Fibroblast of skin of back (primary cell): ENCODE measurements at regions not wholly inside any gene's neighbourhood (a gene's known extent, or its start where the extent isn't known, plus 50 kb on each side); places are given as distances from the start of the nearest gene placed in this dataset.

Experiments
- DNase-seq: peaks from one replicate; pipeline ENCODE4 v3.0.0-alpha.2; 2013

DNA sequence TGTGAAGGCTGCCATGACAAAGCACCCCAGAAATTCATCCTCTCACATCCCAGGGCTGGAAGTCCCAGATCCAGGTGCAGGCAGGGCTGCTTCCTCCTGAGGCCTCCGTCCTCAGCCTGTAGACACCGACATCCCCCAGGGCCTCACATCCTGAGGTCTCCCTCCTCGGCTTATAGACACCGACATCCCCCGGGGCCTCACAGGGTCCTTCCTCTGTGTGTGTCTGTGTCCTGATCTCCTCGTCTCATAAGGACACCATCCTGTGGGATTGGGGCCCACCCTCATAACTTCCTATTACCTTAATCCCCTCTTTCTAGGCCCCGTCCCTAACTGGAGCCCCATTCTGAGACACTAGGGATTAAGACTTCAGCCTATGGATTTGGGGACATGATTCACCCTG lies 92.0 kb upstream of the SNTG2 start:
- no peak for DNase-seq

DNA sequence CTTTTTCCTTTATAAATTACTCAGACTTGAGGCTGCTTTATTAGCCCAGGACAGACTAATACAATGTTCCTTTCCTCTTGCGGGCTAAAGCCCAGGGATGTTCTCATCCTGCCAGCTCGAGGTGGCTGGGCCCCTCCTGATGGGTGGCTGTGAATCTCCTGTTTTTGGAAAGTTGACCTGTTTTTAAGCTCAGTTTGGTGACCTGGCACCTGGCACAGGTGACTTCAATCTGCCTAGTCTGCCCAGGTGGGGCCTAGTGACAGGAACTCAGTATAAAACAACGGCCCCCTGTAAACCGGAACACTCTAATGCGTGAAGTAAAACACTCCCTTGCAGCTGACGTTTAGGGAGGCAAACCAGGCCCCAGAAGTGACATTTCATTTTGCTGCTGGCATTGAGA lies 92.7 kb upstream of the SNTG2 start:
- no peak for DNase-seq

DNA sequence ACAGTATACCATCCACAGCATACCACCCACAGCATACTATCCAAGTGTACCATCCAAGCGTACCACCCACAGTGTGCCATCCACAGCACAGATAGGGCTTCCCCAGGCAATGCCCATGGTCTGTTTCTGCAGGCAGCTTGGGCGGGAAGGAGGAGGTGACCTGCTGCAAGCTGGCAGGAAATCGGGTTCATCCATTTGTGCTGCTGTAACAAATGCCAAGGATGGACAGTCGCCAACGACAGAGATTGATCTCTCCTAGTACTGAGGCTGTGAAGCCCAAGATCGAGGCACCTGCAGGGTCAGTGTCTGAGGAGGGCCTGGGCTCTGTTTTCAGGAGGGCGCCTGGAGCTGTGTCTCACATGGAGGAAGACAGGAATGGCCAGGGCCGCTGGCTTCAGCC lies 93.6 kb upstream of the SNTG2 start:
- DNase-seq = no peak

DNA sequence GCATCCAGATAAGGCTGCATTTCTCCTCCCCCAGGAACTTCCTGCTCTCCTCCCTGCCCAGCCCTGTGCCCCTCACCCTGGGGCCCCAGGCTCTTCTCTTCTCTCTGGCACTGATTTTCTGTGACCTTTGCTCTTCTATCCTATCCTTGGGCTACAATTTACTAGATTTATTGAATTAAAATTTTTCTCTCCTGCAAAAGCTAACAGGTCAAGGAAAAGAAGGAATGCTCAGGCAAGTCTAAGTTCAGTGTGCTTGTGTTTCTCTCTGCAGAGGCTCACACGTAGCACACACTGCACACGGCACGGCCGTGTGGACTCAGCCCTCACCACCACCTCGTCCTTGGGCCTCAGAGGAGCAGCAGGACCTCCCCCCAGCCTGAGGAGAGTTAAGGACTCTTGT lies 94.2 kb upstream of the SNTG2 start:
- DNase-seq = no peak

DNA sequence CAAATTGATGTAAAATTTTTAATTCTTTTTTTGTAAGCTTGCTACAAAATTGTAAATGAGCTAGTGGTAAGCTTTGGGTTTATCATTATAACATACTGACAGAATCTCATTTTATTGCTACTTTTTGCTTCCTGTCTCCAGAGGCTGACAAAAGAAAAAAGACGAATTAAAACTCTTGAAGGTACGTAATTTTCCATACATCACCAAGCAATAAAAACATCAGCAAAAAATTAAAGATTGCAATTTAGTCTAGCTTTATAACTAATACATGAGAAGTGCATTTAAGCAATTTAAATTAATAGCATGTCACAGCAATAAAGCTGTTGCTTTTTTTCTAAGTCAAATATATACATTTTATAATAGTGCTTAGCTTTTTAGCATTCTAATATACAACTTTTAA lies 94.6 kb upstream of the SNTG2 start:
- DNase-seq = no peak

DNA sequence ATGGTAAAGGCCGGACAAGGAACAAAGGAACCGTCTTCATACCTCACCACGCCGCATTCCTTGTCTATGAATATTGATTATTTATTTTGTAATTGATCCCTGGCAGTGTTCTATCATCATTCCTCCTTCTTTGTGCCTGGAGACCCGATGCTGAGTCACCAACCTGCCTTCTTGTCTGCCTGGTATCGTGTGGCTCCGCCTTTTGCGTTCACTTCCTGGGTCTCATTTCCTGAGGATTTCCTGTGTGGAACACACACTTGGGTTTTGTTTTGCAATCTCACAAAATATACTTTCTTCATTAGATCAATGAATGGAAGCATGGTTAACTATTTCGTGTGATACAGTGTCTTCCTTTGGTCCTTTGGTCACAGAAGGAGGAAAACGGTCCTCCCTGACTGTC lies 95.5 kb upstream of the SNTG2 start:
- no peak for DNase-seq

DNA sequence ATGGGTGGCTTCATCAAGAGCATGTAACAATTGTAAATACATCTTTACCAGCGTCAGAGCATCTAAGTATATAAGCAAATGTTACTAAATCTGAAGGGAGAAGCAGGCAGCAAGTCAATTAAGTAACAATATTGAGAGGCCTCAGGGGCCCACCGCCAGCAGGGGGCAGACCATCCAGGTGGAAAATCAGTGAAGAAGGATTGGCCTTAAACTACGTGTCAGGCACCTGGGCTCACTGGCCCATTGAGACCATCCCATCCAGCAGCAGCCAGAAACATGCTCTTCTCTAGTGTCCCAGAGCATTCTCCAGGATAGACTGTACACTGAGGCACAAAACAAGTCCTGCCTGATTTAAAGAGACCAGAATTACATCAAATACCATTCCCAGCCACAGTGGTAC lies 96.2 kb upstream of the SNTG2 start:
- peak; percentile 18 for DNase-seq

DNA sequence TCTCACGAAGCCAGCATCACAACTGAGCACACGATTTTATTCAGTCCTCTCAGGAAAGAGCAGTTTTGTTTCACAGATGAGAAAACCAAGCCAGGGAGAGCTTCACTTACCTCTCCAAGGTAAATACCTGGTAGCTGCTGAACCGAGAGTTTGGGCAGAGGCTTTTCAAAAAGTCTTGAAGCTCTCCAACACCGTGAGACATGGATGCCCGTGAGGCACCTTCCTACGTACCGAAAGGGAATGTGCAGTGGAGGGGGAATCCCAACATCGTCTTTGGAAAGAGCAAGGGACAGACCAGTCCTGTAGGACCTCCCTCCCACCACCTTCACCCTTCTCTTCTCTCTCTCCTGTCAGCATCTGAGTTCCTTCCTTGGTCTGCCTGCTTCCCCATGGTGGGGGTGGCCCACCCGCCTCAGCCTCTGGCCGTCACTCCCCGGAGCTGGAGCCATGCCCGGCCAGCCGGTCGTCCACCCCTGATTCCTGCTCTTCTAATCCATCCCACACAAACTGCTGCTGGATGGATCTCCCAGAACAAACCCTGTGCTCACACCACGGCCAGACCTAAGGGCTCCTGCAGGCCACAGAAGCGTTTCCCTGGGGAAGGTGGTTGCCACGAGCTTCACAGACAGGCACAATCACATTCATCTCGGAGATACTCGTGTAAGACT lies 97.3 kb upstream of the SNTG2 start:
- DNase-seq = no peak

DNA sequence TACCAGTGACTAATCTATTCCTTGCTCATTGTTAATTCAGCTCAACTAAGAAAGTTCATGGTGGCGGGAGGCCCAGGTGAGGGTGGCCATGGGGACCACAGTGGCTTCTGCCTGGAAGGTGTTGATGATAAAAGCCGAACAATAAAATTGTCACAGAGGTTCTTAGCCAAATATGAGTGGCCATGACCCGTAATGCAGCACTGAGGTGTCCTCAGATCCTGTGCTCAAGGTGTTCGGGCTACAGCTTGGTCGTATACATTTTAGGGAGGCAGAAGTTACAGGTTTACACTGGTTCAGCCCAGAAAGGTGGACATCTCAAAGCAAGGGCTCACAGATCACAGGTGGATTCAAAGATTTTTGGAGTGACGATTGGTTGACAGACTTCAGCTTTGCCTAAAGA lies 98.5 kb upstream of the SNTG2 start:
- no peak for DNase-seq

DNA sequence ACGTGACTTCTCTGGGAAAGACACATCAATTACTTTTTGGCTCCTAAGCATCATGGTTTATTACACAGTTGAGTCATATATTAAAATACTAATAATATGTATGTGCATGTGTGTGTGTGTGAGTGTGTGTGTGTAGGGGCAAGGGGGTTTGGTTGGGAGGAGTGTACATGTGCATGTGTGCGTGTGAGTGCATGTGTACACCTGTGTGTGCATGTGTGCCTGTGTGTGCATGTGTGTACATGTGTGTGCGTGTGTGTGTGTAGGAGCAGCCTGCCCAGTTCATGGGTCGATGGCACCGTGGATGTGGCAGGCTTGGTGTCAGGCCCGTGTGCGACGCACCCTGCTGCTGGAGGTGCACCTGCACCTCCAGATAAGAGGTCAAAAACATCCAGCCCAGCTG lies 99.0 kb upstream of the SNTG2 start:
- DNase-seq = no peak

DNA sequence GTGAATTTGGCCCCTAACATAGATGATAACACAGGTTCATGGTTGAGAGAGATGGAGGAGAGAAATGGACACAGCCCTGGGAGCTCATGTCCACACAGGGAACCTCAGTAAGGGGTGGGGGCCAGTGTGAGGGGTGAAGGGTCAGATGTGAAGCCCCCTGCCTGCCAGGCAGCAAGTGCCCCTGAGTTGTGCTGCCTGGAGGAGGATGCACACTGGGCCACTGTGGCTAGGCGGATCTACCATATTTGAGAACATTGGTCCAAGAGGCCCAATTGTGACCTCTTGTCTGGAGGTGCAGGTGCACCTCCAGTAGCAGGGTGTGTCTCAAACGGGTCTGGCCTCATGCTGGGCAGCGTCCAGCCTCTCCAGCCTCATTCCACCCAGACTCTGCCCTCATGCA lies 99.6 kb upstream of the SNTG2 start:
- no peak for DNase-seq

DNA sequence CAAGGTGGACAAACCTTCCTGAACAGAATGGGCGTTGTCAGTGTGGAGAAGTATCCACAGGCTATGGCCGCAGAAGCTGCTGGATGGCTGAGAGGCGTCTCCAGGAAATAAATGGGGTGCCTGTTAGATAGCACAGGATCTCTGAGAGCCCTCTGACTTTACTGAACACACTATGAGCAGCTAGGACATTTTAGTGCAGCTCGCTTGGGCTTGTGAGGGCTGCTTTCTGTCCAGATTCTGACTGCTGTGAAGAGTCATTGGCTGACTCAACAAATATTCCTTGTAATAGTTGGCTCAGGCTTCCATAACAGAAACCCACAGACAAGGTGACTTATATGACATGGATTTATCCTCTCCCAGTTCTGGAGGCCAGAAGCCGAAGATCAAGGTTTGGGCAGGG lies 100.2 kb upstream of the SNTG2 start:
- DNase-seq = no peak

DNA sequence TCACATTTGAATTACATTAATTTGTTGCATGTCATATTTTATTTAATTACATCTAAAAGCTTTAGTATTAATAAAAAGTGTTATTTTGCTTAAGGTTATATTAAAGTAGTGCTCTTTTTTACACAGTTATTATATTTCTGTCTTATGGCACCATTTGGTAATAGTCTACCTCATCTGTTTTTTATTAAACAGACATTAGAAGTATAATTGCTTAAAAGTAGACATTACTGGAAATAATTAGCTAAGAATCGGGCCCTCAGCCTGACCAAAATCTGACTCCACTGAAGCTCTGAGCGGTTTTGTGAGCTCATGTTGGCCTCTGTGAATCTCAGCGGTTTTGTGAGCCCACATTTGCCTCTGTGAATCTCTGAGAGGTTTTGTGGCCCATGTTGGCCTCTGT lies 102.5 kb upstream of the SNTG2 start:
- DNase-seq = no peak

DNA sequence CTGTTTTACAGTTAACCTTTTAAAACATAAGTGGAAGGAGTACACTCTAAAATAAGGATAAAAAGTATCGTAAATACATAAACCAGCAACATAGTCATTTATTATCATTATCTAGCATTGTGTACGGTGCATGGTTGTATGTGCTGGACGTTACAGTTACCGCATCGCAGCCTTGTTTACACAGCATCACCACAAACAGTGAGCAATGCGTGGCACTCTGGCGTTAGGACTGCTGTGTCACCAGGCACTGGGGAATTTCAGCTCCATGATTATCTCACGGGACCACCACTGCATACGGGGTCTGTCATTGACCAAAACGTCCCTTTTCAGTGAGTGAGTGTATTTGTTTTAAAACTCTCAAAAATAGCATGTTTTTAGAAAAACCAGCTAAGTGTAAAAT lies 103.0 kb upstream of the SNTG2 start:
- no peak for DNase-seq

DNA sequence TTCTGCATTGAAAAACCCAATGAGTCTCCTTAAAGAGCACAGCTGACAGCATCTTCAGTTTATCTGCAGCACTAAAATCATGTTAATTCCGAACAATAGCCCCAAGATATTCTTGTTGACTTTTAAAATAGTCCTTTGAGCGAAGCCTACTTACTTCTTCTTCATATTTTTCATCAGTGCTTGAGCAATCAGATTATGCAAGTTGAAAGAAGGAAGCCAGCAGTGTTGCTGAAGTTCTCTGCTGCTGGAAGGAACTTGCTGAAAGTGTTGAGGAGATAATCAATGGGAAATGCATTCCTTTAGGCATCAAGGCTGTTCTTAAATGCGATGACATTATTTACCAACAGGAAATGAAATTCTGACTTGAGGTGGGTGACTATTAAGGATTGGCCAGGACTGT lies 105.9 kb upstream of the SNTG2 start:
- no peak for DNase-seq

DNA sequence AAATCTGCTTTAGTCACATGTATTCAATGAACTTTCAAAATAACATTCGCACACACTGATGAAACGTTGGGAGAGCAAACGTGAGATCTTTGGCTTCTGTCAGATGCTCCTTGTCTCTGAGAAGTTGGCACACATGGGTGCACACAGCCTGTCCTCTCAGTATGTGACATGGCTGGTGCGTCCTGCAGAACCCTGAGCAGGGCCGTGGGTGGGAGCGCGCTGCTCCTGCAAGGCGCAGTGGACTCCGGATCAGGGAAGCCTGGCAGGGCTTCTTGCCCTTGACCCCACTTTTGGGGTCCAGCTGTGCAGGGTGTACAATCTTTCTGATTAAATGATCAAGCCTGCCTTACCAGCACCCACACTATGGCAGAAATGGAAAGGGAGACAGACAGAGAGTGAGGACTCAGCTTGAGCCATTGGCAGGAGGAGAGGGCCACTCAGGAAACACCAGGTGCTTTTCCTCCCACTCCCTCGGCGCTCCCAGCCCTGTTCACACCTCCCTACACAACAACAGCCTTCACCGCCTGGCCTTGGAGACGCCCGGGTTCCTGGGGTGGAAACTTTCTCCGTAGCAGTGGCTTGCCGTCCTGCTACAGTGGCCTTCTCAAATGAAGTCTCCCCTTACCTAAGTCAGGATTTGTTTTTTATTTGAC lies 108.4 kb upstream of the SNTG2 start:
- no peak for DNase-seq

DNA sequence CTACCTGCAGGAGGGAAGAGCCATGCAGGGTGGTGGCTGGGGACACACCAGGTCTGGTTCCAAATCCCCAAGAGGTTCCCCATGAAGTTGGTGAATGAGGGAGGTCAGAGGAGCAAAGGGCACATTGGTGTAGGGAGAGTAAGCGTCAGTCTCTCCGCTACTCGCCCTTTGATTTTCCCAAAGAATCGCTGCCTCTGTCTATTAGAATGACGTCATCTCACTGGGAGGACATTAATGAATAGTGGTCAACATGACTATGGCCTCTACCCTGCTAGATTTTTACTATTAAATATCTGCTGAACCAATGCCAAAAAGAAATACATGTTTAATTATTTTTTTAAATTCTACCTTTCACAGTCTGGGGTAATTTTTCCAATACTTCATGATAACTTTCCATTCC lies 109.6 kb upstream of the SNTG2 start:
- DNase-seq = no peak

DNA sequence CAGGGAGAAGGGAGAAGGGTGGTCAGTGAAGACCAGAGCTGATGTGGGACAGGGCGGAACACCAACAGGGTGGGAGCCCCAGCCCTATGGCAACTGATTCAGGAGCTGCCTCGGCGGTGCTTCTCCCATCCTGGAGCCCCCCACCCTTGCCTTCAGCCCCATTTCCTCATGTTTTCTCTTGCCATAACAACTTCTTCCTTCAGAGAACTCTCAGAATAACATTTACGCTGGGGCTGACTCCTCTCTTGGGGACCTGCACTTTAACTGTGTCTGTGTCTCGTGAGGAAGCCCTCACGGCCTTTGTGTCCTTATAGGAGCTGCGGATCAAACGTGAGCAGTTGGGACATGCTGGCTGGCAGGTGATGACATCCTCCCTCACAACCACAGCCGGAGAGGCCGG lies 116.4 kb upstream of the SNTG2 start:
- no peak for DNase-seq

DNA sequence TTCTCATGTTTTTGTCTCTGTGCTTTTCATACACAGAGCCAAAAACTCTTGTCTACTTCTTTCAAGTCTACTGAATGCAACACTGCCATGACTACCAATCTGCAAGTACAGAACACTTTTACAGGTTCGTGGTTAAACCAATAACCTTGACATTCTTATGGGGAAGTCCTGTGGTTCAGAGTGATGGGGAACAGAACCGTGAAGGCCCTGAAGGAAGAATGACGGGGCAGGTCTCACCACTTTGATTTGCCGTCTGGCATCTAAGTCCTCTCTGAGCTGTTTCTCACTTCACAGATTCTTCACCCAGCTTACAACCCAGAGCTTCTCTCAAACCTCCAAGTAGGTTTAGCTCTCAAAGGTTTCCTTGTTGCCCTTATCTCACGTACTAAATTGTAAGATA lies 117.5 kb upstream of the SNTG2 start:
- DNase-seq = no peak

DNA sequence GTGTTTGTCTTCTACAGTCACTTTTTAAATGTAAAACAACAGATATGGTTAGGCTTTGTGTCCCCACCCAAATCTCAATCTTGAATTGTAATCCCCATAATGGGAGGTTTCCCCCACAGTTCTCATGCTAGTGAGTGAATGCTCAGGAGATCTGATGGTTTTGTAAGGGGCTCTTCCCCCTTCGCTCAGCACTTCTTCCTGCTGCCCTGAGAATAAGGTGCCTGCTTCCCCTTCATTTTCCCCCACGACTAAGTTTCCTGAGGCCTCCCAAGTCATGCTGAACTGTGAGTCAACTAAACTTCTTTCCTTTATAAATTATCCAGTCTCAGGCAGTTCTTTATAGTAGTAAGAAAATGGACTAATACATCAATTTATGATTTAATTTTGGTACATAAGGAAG lies 118.0 kb upstream of the SNTG2 start:
- DNase-seq = no peak

DNA sequence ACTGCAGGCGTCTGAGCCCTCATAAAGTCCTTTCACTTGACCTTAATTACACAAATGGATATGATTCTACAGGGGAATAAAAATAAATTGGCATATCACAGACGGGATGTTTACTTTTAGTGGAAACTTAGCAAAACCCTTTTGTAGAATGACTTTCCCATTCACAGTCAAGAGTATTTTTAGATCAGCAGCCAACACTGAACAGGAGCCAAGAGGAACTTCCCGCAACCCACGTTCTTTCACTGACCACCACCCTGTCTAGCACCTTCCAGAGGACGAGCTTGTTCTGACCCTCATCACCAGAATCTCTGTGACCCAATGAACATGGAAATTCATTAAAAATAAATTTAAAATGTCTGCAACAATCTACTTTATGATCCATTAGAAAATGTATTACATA lies 119.0 kb upstream of the SNTG2 start:
- no peak for DNase-seq

DNA sequence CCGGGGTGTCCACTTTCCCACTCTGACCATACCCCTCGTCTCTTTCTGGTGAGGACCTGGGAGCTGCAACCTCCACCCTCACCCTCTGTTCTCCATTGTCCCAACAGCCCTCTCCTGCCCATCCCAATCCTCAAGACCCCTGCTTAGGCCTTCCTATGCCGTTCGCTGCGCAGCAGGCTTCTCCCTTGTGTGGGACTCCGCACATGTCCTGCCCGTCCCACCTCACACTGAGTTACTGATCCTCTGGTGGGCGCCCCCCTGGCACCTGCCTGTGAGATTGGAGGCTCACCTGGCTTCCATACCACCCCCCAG lies 119.5 kb upstream of the SNTG2 start:
- DNase-seq = no peak

DNA sequence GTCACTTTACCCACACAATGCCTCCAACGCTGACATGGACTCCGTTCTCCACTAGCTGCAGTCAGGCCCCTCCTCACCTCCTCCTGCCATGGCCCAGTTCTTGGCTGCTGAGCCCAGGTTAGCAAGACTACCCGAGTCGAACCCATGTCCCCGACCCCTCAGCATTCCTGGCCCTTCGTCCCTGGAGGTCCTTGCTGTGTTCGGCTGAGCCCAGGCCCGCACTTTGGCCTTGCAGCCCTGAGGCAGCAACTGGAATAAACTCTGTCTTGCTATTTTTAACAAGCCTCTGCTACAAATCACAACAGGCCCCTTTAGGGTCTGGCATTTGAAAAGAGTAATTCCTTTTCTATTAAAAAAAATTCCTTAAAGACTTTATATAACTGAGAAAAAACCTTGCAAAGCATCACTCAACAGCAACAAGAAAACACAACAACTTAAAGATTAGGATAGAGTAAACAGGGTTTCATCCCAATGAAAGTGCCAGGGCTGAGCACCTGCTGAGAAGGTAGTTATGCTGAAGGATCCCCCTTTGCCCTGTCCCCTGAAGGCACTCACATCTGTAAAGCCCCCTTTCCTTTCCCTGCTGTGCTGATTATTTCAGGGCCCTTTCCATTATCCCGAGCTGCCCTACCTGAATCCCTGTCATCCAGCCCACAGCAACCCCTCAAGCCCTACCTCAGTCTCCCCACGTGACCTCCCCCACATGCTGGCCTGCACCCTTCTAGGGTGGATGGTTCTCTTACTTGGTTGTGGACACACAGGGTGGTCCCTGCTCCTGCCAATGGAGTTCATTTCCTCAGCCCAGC lies 120.0 kb upstream of the SNTG2 start:
- no peak for DNase-seq

DNA sequence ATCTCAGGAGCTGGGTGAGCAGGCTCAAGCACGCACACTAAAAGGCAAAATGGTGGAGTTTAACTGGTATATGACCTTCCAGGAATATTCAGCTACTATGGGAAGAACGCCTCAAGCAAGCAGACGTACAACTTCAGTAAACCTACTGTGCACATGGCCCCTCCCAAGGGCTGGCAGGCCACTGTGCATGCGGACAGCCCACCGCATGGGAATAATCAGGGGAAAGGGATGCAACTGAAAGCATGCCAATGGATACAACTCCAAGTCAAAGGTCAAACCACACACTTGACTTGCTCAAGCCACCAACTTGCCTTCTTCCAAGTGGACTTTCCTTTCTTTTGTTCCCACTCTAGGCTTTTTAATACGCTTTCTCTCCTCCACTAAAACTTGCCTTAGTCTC lies 121.6 kb upstream of the SNTG2 start:
- DNase-seq = no peak
